ENCODE measurements at regions not wholly inside any gene's neighbourhood (a gene's known extent, or its start where the extent isn't known, plus 50 kb on each side); places are given as distances from the start of the nearest gene placed in this dataset.

DNA sequence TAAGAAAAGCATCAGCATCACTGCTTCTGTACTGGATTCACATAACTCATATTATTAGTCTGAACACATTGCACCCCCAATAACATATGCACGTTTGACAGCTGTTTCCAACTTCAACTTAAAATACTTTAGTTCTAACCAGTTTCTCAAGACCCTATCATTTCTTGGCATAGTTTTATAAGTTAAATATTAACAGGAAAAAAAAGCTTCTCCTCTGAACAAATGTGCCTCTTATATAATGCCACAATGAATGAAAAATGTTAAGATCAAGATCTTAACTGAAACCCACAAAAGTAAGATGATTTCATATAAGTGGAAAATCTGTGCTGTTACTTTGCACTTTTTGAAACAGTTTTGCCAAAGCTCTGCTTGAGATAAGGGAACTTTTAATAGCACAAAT is 652.8 kb upstream of the FAM241A start:
- no peak for DNase-seq (ENCODE audit: low read depth)

DNA sequence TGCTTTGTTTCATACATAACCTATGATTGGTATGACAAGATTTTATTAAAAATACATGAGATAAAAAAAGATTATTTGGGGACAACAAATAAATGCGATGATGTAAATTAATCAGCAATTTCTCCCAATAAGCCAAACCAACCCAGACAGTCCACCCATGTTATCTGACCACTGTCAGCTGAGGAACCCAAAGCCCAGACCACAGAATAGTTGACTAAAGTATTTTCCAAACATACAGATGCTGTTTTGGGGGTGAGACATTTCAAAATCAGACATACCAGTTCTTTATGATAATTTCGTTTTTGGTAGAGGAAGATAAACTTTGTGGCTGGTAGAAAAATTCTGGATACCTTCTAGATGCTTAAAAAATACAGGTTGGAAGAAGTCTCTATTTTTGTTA is 650.8 kb upstream of the FAM241A start:
- no peak for DNase-seq (ENCODE audit: low read depth)

DNA sequence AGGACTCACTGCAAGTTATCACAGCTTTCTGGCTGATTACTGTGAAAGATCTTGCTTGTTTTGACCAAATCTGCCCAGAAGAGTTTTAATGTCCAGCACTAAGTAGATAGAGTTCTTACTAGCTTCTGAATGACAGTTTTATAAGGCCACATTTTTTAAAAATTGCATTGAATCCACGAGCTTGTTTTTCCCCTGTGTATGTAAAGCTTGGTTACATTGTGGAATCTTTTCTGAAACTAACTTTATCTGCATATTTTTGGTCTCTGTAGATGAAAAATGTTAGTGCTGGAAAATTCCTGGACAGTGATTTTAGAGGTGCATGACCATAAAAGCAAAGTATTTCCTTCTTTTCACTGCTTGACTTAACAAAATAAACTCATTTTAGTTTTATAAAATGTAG is 650.3 kb upstream of the FAM241A start:
- no peak for DNase-seq (ENCODE audit: low read depth)

DNA sequence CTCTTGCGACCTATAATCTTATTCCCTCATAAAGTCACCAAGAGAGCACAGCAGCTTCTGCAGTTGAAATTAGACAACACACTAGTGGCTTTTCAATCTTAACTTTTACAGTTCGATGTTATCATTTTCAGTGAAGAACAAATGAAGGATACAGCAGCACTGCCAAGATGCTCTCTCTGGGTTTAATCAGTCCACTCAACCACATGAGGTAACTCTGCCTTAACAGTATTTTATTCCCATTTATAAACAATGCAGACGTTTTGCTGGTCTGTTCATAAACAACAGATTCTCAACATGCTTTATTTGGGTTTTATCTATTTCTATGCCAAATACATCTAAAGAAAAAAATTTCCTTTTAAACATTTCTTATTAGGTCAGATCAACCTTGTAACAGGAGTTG is 646.0 kb upstream of the FAM241A start:
- DNase-seq (ENCODE audit: low read depth): no peak

DNA sequence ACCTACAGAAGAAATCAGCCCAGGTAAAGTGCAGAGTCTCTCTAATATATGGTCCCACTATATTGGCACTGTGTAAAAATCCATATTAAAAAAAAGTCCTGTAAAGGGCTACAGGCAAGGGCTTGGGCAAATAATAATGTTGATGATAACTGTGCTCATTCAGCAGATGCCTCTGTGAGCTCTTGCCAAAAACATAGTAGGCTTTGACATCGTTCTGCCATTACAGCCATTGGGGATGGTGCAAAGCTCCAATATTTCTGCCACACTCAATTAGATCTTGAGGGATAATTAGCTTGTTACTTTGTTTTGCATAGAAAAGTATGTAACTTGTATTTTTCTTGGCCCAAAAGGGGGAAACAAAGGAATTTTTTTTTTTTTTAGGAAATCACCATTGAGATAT is 645.5 kb upstream of the FAM241A start:
- no peak for DNase-seq (ENCODE audit: low read depth)

DNA sequence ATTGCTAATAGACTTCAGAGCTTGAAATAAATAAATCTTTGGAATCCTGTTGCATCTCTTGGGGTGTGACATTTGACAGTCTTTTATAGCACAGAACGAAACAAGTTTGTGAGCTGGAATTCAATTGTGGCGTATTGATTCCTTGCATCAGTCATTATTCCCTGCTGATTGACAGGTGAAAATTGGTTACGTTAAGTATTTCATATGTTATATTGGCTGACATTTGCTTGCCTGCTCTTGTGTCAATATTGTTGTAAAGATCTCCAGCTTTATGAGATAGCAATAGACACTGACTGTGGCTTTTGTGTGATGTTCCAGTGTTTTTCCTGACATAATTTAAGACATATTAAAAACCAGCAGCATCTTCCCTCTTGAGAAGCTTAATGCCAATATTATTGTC is 644.4 kb upstream of the FAM241A start:
- no peak for DNase-seq (ENCODE audit: low read depth)

DNA sequence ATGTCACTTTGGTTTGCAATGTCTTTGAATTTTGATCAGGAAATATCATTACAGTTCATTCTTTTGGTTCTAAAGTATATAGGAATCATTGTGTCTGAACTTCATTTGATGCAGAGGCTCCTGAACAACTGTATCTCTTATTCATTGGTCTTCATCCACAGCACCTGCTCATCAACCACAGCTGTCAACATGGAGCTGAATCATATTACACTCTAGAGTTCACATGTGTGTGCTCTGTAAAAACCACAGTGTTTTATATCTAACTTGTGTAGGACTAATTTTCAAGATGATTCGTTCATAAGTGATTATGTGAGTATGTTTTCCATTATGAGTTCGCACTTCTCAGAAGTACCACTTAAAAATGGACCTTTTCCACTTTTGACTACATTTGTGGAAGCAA is 643.3 kb upstream of the FAM241A start:
- DNase-seq (ENCODE audit: low read depth): no peak

DNA sequence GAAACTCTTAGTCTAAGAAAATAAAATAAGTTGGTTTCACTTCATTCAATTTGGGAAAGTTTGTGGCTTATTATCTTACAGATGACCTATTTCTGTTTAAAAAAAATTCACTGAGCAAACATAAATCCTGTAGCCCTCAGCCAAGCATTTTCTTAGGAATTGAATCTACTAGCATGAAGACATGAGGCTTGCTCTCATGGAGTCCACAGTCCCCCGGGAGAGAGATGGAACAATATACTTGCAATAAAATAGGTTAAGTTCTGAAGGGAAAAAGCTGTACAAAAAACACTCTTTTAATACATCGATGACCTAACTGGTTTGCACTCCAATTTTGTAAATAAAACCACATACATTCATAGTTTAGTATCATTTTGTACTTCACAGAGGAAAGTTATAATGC is 642.6 kb upstream of the FAM241A start:
- DNase-seq (ENCODE audit: low read depth): no peak

DNA sequence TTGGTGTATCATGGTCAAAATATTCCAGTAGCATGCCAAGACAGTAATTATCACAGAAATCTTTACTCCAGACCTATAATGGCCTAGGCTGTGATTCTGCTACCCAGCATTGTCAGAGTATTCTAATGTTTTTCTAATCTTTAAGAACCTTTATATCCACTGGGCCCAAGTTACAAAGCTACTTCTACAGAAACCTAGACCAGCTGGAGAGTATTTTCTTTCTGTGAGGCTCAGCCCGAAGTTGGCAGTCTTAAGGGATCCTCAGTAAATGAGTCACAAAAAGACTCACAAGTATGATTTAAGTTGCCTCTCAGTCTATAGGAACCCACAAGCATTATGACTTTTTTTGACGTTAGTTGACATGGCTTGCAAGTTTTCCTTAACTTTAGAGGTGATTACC is 638.5 kb upstream of the FAM241A start:
- peak; percentile 16 for DNase-seq (ENCODE audit: low read depth)

DNA sequence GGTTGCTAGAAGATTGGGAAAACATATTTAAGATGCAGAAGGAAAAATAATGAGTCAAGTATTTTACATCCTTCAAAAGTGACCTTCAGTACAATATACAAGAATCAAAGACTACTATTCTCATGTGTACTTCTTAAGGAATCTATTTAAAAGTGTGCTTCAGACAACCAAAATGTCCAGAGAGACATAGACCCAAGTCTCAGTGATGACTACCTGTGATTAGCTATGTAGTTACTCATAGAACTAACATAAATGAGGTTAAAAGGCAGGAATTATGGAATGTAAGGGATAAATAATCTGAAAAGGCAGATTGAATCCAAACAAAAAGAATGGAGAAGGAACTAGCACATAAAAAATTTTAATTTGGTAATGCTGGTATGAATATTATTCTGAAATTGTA is 634.7 kb upstream of the FAM241A start:
- DNase-seq (ENCODE audit: low read depth): no peak

DNA sequence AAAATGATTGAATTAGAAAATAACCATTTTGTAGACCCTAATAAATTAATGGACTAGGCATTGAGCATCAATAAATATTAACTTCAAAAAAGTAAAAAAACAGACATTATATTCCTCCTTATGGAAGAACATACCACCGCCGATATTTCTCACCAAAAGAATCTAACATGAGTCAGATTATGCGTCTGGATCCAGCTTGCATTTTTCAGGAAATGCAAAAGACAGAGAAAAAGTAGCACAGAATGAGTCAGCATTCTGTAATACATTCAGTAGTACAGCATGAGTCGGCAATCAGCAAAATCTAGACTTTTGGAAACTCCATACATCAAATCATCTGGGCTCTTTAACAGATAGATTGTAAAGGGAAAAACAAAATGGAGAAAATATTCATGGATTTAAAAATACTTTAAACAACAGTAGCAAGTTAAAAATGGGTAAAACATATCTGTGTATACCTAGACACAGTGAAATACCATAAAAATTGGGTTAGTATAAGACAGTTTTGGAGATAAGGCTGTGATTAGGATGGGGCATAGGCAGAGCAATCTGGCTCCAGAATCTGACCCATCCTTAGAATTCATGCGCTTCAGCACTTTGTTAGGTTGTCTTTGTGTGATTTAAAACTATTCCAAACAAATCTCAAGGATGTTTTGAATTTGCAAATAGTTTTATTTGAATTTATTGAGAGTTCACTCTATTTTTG is 633.0 kb upstream of the FAM241A start:
- peak; percentile 60 for DNase-seq (ENCODE audit: low read depth)

DNA sequence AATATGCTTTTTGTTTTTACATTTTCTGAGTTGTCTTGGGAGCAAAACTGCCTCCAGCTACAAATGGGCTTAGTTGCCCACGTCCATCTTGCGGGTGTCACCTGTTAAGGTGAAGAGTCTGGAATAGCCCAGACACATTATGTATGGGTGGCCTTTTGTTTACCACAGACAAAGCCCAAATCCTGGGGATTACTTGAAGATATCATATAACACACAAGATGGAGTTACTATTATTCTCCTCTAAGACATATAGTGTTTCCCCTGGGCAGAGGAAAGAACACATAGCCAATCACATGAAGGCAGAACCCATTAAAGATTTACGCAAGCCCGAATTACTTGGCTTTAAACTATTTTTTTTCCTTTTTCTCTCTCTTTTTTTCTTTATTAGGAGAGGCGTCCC is 625.6 kb upstream of the FAM241A start:
- DNase-seq (ENCODE audit: low read depth): no peak

DNA sequence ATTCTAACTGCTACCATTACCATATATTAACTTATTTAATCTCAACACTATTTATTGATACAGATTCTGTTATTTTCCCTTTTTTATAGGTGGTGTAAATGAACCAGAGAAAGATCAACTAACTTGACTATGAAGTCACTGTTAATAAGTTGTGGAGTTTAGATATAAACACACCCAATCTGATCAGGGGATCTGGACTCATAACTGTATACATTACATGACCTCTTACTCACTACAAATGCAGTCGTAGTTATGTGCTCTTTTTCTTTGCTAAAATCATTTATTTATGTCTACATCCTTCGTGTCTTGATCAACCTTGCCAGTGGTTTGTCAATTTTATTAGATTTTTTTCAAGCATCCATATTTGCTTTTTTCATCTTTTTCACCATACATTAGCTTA is 614.8 kb upstream of the FAM241A start:
- no peak for DNase-seq (ENCODE audit: low read depth)

DNA sequence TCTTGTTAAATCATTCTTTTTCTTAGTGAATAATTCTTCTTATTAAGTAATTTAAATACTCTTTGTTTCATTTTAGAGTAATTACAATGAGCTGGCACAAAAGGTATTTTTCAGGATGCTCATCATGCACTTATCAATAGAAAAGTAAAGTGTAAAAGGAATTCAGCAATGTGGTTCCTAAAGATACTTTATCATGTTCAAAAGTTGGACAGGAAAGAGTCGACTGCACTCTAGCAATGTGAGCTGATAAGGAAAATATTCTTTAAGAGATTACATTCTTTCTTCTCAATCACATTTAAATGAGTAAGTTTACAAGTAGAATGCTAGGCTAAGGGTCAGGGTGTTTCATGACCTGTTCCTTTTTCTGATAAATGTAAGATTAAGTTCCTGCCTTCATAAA is 609.5 kb upstream of the FAM241A start:
- DNase-seq (ENCODE audit: low read depth): no peak

DNA sequence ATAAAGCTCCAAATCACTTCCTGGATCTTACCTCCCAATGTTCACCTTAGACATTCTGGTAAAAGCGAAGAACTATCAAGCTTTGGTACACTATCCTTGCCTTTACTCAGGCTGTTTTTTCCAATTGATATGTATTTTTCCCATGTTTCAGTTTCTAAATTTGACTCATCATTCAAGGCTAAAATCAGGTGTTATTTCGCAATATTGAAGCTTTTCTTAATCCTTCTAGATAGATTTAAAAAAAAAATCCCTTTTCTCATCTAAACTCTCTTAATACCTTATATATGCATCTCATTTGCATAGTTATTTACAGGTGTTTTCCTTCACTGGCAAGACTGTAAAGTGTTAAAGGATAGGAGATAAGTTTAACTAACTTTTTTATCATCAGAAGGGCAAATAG is 608.1 kb upstream of the FAM241A start:
- no peak for DNase-seq (ENCODE audit: low read depth)

DNA sequence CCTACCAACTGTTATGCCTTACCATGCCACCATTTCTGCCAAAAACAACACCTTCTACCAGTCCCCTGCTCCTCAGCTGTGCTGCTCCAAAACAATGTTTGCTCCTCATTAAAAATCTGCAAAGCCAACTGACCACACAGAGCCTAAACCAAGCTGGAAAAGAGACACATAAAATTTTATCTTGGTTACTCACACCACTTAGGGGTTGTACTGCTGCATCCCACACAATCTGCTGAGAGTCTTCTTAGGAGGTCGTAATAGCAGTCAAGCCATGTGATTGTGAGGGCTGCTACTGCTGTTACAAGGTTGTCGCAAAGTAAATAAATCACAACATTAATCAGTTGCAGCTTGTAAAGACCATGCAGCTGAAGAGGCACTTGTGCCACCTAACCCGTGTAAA is 607.4 kb upstream of the FAM241A start:
- DNase-seq (ENCODE audit: low read depth): peak; percentile 8

DNA sequence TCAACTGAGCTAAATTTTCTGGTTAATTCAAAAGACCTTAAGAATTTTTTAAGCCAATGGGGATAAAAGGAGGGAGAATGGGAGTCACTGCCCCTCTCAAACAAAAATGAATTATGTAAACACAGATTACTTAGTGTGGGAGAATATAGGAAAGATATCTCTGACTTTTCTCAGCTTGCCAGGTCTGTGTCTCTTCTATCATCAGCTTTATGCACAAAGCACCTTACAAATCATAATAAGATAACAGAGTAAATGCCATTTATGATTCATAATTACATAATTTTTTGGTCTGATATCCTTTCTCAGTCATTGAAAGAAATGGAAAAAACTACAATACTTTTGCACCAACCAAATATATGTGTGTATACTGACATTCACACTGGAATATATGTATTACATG is 604.6 kb upstream of the FAM241A start:
- DNase-seq (ENCODE audit: low read depth): no peak

DNA sequence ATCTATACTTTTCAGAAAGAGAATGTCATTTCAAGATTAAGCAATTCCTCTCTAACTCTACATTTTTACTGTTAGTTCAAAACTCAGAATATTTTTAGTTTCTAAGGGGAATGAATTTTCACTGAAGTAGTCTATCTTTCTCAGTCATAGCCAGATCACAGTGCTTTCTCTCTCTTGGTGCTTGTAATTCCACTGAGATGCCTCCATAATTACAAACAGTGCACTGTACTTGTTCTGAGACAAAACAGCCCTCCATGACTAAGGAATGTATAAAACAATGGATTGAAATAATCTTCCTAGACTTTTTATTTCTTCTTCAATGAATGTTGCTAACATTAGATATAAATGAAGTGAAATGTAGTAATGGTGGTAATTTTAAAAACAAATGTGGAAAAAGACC is 603.2 kb upstream of the FAM241A start:
- DNase-seq (ENCODE audit: low read depth): no peak

DNA sequence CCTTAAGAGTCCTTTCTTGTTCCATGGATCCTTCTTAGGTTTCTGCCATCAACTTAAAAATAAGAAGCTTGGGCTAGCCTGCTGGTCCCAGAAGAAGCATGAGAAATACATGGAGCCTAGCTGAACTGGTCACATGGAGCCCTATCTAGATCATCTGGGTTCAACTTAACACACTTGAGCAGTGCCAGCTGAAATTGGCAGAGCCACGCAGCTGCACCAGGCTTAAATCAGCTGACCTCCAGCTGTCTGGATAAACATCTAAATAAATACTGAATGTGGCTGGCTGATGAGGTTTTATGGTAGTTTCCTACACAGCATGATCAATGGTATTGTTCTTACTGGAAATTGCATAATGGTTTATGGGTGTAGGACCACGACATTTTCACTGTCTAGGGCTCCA is 598.4 kb upstream of the FAM241A start:
- no peak for DNase-seq (ENCODE audit: low read depth)

DNA sequence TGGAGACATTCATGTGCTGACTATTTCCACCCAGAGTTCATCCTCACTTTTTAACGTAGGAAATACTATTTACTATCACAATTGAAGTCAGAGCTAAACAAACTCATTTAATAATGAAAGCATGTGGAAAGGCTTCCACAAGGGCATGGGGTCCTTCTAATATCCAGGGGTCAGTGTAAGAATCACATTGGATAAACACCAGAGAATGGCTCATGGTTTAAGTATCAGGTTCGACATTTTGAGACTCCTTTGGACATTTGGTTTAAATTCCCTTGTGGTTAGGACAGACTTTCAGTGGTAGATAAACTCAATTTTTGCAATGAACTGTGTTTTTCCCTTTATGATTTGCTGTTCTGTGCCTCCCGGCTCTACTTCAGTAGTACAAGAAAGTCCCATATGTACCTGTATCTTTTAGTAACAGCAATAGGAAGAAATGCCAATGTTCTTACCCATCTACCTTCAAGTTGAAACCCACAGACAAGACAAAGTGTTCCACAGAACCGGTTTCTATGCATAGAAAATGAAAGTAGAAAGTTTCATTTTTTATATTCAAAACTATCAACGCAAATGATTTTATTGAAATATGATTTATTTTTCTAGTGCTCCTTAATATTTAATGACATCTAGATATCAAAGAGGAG is 589.0 kb upstream of the FAM241A start:
- no peak for DNase-seq (ENCODE audit: low read depth)

DNA sequence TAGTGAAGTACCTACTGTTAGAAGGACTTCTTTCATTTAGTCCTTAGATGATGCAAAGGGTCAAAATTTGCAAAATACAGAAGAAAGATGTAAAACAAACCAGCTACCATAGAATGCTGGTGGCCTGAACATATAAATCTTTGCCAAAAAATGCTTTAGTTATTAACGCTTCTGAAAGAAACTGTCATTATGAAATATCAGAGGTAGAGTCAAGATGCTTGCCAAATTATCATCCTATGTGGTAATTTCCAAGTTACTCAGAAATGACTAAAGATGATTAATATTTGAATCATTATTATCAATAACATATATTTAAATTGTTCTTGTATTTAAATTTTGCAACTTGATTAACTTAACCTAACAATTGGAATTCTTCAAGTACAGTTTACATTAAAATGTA is 588.4 kb upstream of the FAM241A start:
- DNase-seq (ENCODE audit: low read depth): no peak

DNA sequence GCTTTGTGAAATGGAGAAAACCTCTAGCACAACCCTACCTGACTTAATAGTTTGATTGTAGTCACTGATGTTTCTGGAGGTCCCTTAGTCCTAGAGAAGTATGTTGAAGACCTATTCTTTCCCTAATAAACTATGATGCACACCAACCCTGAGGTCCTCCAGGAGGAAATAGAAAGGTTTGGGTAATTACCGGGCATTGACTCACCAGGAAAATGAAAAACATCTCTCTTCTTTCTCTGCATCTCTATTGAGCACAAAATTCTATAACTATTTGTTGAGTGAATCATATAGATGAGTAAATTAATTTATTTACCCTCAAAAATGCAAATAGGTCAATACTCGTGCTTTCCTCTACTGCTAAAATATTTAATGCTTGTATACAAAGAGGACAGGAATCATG is 582.4 kb upstream of the FAM241A start:
- DNase-seq (ENCODE audit: low read depth): peak; percentile 18

DNA sequence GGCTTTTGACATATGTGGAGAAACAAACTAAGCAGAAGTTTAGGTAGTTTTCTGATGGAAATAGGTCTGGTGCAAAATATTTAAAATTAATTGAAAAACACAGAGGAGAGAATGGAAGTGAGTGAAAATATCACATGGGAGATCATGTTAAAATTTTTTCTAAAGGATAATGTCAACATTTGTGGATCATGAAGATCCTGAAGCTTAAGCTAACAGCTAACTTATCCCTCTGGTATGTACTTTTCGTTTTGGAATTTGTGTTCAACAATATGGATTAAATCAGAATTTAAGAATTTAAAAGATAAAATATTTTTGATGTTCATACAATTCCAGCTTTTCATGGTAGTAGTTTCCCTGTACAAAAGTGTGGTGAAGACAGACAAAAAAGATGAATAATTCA is 572.8 kb upstream of the FAM241A start:
- DNase-seq (ENCODE audit: low read depth): no peak

DNA sequence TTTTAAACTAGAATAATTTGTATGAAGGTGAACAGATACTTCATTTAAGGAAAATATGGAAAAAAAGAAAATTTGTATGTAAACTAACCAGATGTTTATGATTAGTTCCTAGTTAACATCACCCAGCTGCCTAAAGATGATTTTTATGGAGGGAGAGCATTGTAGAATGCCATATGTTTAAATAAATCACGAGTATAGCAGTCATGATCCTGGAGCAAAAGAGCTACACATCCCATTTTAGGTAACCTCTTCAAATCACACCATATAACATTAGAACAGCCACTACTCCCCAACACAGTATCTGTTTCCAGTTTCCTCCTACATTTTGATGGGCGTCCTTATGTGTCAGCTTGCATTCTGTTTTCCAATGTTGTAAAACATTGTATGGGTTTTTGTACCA is 571.9 kb upstream of the FAM241A start:
- DNase-seq (ENCODE audit: low read depth): no peak

Data from M059J (cell line).